ENCODE measurements at regions not wholly inside any gene's neighbourhood (a gene's known extent, or its start where the extent isn't known, plus 50 kb on each side); places are given as distances from the start of the nearest gene placed in this dataset.

DNA sequence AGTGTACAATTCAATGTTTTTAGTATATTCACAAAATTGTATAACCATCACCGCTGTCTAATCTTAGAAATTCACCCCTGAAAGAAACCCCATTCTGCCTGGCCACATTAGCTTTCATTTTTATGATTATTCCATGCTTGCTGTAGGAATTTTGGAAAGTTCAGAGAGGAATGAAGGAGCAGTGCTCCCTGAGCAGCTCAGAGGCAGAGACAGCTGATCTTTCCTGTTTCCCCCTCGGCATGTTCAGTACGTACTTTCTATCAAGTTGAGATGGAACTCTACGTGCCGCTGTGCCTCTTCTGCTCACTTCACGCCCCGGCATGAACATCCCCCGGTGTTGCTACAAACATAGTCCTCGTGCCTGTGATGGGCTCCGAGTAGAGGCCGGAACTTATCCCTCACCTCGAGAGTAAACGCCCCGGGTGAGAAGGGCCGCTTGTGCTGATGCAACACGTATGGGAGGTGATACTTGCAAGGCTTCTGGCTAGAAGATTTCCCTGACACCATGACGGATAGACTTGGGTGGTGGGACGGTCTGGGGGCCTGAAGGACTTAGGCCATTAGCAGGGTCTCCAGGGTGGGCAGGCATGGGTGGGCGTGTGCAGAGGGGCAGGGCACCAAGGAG, 79.2 kb upstream of the CIBAR2 start:
- Mint-ChIP-seq H3K27me3 (ENCODE audit: low read depth) (no peaks in the 10 kb centered on the region), H3K4me1 (peaks cover 5 to 25% of the 10 kb centered on the region in 2 experiments; a peak in 3 of 4 replicates), H3K36me3 (ENCODE audit: insufficient read depth in 1 of 3, low read depth in 3 of 3) (no peaks in the 10 kb centered on the region; a peak in 3 of 7 replicates), H3K9me3 (no peaks in the 10 kb centered on the region; a peak in 2 of 5 replicates), H3K27ac (peak overlapping the region in 1 of 3 experiments; percentile 27; a peak in 2 of 7 replicates), H3K4me3 (no peak overlapping the region)
- no peaks in the 10 kb centered on the region for H3K23me2 ChIP-seq (ENCODE audit: insufficient read length, low read depth, low read length, poor library complexity, severe bottlenecking)
- no peak overlapping the region for H3T11ph ChIP-seq (ENCODE audit: low read length)
- no peak overlapping the region for H4K5ac ChIP-seq (ENCODE audit: insufficient read length, low read depth, low read length)
- H3K4me2 ChIP-seq (ENCODE audit: insufficient read depth, insufficient read length, low read length) = no peak overlapping the region
- TF ChIP-seq, protein P1, sequence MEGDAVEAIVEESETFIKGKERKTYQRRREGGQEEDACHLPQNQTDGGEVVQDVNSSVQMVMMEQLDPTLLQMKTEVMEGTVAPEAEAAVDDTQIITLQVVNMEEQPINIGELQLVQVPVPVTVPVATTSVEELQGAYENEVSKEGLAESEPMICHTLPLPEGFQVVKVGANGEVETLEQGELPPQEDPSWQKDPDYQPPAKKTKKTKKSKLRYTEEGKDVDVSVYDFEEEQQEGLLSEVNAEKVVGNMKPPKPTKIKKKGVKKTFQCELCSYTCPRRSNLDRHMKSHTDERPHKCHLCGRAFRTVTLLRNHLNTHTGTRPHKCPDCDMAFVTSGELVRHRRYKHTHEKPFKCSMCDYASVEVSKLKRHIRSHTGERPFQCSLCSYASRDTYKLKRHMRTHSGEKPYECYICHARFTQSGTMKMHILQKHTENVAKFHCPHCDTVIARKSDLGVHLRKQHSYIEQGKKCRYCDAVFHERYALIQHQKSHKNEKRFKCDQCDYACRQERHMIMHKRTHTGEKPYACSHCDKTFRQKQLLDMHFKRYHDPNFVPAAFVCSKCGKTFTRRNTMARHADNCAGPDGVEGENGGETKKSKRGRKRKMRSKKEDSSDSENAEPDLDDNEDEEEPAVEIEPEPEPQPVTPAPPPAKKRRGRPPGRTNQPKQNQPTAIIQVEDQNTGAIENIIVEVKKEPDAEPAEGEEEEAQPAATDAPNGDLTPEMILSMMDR (conservative IDR thresholded peaks at IDR 0.05) = no peak
- H3K23ac ChIP-seq (ENCODE audit: insufficient read length, low read depth, low read length) = no peak overlapping the region
- H4K8ac ChIP-seq (replicated peaks; ENCODE audit: insufficient read length, low read depth, low read length) = no peak overlapping the region
- no peak overlapping the region for H3K27ac ChIP-seq (ENCODE audit: insufficient read length, low read depth, low read length)
- H3K79me2 ChIP-seq (ENCODE audit: insufficient read depth, low read length) = no peaks in the 10 kb centered on the region
- H3K27me3 ChIP-seq (ENCODE audit: insufficient read depth, low read length) = no peaks in the 10 kb centered on the region
- no peak overlapping the region for H2BK20ac ChIP-seq (ENCODE audit: low read depth, low read length, poor library complexity, severe bottlenecking)
- H2AFZ ChIP-seq (ENCODE audit: low read length) = no peak overlapping the region
- H3K4me1 ChIP-seq (ENCODE audit: insufficient read depth, low read length) = no peaks in the 10 kb centered on the region
- no peak overlapping the region for H2BK15ac ChIP-seq (ENCODE audit: low read depth, low read length)
- H2BK120ac ChIP-seq (ENCODE audit: low read depth, low read length, poor library complexity, severe bottlenecking) = no peak overlapping the region
- no peak overlapping the region for H2AK5ac ChIP-seq (ENCODE audit: insufficient read length, low read length)
- H3K56ac ChIP-seq (ENCODE audit: insufficient read length, low read depth, low read length) = no peak overlapping the region
- no peak overlapping the region; the same call in none of the 2 replicates for H3K14ac ChIP-seq (ENCODE audit: insufficient read depth, low read length)
- no peak overlapping the region for H2BK5ac ChIP-seq (ENCODE audit: insufficient read length, low read length)
- WGBS (ENCODE audit: extremely low coverage, insufficient read length, low lambda C conversion rate) = no CpG with 5 or more reads among the region's 19 CpGs
- H2BK12ac ChIP-seq (ENCODE audit: insufficient read length, low read depth, low read length) = no peak overlapping the region
- no peaks in the 10 kb centered on the region for H3K79me1 ChIP-seq (ENCODE audit: insufficient read depth, low read depth, low read length, poor library complexity, severe bottlenecking)
- H3K9me3 ChIP-seq (ENCODE audit: control insufficient read depth, low read depth, low read length) = no peaks in the 10 kb centered on the region
- no peaks in the 10 kb centered on the region for H4K20me1 ChIP-seq (ENCODE audit: control insufficient read depth, insufficient read depth, insufficient read length)
- no peak overlapping the region for H3K4ac ChIP-seq (ENCODE audit: low read depth, low read length)
- no peak overlapping the region for H4K91ac ChIP-seq (ENCODE audit: insufficient read length, low read depth, low read length)
- H3K9ac ChIP-seq (ENCODE audit: extremely low read depth, insufficient read length, low read length) = no peak overlapping the region
- no peak overlapping the region for H3K18ac ChIP-seq (ENCODE audit: insufficient read length, low read depth, low read length)
- DNase-seq = no peak

Data from H9 (cell line).